Daoy (cell line): ENCODE measurements at regions not wholly inside any gene's neighbourhood (a gene's known extent, or its start where the extent isn't known, plus 50 kb on each side); places are given as distances from the start of the nearest gene placed in this dataset.
"Not testable (repeated sequence)": the region's sequence is repeated elsewhere in the genome, so short reads cannot be mapped to it uniquely, and the experiment has no call there.

Experiments
- DNase-seq: peaks from one replicate; pipeline ENCODE4 v3.0.0-alpha.2; 2015; ENCODE audit warnings: low read depth

DNA sequence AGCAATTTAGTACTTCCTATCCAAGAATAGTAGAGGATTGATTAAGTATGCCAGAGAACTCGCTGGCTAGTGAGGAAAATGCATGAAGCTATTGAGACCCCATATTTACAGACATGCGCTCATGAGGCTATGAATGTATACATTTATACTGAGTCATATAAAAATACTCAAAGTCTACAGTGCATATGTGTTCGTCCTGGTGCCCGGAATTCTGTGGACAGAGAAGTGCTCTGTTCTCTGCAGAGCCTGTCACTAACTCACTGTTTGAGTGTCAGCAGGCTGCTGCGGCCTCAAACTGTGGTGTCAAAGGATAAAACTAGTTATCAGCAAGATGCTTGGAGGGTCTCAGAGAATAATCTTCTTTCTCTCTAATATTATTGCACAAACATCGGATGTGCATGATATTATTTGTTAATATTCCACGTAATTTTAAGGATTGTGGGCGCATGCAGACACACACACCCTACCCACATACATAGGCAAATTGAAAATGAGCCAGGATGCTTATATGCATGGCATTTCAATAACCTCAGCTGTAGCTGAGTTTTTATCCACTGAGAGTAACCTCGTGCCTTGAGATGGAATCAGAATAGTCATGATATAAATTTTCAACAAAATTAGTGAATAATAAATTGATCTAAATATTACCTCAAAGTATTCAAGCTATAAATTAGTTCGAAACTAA, 50.0 kb upstream of the TSC22D2 start:
- no peak for DNase-seq

DNA sequence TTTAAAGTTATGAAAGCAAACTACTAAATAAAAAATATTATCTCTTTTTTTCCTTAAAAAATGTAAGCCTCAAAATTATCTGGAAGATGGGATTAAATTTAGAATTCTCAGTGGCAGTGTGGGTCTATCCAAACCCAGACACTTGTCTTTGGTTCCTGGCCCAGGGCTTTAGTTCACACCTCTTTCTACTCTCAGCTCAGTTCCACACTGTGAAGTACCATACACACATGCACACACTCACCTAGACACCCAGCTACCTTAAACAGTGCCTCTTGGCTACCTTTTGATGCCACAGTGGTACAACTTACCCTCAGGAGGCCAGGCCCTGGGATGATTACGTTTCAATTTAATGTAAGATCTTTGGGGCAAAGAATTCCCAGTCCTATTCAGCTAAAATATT, 51.0 kb upstream of the TSC22D2 start:
- no peak for DNase-seq

DNA sequence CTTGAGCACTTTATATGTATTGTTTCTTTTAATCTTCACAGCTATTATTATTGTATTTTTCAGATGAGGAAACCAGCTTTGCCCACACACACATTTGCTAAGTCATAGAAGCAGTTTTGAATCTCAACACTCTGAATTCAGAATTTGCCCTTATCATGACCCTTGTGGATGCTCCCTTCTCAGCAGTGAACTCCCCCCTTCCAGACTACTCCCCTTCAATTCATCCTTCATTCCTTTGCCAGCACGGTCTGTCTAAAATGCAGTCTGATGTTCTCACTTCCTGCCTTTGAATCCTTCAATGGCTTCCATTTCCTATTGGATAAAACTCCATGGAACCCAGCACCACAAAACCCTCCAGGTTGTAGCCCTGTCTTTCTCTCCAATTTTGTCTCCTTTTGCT, 52.5 kb upstream of the TSC22D2 start:
- DNase-seq, result no peak

DNA sequence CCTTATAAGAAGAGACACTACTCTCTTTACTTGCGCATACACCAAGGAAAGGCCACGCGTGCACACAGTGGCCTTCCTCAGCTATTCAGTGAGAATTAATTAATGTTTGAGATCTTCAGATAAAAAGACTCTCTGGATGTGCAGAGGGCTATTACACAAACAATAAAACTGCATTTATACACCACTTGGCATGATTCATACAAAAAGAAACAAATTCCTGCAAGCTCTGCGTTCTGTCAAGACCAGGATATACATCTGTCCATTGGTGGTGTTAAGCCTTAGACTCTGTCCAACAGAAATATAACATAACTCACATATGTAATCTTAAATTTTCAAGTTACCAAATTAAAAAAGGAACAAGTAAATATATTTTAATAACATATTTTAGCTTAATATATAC, 55.2 kb upstream of the TSC22D2 start:
- DNase-seq, result no peak

DNA sequence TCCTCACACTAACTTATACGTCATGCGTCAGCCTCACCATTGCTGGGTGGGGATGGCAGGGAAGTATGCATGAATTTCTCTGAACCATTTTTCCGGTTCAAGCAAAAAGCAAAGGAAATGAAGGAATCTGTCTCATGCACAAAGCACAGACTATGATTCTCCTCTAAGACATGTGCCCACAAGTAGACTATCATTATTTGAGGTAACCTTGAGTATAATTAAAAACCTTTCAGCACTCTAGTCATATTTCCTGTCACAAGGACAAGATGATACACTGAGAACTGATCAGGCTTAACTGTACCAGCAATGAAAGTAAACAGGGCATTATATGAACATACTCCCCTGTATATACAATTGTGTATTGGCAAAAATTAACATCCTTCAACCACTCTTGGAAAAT, 56.7 kb upstream of the TSC22D2 start:
- DNase-seq, result peak; percentile 23

DNA sequence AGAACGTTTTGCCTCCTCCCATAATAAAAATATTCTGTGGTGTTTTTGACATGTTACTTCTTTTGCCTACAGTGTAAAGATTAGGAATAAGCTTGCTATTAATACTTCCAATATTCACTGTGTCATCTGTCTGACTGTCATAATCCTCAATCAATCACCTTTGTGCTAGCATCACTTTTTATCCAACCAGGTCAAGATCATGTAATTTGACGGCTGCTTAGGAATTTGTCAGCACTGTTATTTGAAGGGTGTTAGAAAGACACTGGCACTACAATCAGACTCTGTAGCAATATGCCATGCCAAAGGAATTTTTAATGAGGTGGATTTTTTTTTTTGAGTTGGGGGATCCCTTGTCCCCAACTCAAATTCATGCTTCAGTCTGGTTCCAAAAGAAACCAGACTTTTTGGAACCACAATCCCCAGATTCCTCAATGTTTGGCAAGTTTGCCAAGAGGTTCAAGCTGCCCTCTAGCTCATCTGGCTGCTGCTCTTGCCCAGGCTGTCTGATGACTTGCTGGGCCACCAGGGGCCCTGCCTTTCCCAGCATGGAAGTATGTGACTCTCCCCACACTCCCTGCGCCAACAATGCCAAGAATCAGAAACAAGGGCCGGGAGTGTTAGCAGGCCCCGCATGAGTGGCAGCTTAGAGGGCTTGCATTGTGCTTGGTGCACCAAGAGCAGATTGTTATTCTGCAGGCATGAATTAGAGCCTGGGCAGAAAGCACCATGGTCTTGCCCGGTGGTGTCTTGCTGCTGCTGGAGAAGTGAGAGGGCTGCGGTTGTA, 58.6 kb upstream of the TSC22D2 start:
- DNase-seq, result peak; percentile 51

DNA sequence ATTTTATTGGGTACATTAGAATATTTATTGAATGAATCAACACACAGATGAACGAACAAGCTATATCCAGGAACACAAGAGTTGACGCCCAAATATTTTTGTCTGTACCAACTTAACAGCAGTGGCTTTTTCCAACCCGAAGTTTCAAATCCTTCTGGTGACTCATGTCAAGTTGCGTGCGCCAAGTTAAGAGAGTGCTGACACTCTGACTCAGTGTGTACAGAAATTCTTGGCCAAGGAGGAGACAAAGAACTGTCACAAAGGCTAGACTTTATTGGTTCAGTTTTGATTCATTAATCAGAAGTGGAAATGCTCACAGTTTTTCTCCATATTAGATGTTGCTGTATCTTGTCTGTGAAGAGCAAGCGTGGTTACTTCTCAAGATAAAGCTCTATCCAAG, 59.6 kb upstream of the TSC22D2 start:
- peak; percentile 84 for DNase-seq

DNA sequence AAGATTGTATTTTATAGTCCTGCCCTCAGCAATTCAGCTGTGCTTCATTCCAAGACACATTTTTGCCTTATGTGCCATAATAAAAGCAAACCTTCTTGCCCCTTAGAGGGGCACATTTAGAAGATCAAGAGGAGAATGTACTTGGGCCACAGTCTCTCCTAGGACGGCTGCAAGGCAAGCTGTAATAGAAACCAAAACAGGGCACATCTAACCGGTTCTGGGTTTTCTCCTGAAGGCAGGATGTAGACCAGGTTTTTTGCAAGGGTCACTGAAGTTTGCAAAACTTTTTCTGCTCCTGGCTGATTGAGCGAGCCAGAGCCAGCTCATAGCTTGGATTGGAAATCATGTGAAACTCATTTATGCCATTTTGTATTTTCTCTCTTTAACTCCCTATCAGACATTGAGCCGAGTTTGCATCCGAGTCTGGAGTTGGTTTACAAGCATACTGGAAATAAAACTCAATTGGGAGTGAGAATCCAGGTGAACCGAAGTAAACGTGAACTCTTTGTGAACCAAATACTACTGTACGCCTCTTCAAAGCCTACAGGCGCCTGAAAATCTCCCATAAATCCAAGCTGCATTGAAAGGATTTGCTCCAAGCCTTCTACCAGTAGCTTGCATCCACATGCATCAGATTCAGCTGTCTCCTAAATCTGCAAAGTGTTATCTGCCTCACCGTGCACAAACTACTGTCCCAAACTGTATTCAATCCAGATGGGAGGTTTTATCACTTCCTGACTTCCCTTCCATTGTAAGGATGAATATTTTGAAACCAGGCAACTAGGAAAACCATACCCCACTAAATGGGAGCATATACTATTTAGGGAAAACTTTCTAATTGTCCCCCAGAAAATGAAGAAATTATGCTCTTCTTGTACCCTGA, 60.9 kb upstream of the TSC22D2 start:
- DNase-seq, result peak; percentile 23

DNA sequence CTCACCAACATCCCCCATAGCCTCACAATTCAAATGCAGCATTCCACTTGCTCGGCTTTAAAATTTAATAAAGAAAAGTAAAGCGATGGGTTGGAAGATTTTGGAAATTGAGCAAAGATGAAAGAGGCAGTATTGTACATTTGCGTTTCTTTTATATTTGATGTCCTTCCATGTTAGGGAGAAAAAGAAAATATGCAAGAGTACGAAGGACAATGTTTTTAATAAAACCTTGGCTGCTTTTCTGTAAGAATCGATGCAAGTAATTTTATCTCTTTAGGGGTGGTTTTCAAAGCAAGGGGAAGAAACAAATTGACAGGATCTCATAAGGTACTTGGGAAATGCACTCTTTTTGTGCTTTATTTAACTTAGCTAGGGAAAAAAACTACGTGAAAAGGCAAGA, 61.8 kb upstream of the TSC22D2 start:
- no peak for DNase-seq

DNA sequence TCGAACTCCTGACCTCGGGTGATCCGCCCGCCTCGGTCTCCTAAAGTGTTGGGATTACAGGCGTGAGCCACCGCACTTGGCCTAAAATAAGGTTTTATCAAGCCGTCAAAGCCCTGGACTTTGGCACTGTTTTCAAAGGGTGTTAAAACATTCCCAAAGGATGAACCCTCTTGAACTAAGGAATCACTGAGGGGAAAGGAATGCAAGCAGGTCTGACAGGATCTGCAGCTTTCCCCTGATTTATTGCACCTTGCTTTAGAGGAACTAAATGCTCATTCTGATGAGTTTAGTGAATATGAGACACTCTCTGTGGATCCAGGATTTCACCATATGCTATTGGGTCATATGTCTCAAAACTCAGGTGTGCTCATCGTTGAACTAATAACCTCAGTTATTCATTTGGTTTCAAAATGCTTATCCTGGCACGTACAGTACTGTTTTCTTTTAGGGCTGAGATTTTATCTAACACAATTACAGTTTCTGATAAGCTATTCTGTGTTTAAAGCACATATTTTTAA, 63.0 kb upstream of the TSC22D2 start:
- peak; percentile 32 for DNase-seq

DNA sequence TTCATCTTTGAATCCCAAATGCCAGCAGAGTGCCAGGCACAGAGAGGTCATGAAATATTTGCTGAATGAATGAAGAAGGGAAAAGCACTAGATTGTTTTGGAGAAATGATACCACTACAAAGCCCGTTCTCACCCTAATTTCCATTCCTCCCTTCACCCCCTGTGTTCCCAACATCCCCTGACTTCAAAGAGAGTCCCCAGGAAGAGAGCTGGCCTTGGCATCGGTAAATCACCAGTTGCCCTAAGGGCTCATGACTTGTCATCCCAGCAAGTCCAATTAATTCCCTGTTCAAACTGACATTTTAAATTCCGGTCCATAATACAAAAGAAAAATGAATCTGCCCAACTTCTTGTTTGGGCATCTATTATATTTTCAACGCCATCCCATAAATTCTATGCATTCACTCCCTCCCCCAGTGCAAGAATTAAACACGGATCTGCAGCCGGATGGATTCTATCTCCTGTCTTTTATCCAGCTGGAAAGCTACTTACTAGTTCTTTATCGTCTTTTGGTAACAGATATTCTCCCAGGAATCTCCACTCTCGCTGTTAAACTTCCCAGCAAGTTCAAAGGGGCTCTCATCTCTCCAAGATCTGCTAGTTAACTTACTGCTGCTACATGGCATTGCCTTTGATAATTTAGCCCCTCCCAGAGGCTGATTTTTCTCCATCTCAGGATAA, 63.9 kb upstream of the TSC22D2 start:
- DNase-seq, result no peak

DNA sequence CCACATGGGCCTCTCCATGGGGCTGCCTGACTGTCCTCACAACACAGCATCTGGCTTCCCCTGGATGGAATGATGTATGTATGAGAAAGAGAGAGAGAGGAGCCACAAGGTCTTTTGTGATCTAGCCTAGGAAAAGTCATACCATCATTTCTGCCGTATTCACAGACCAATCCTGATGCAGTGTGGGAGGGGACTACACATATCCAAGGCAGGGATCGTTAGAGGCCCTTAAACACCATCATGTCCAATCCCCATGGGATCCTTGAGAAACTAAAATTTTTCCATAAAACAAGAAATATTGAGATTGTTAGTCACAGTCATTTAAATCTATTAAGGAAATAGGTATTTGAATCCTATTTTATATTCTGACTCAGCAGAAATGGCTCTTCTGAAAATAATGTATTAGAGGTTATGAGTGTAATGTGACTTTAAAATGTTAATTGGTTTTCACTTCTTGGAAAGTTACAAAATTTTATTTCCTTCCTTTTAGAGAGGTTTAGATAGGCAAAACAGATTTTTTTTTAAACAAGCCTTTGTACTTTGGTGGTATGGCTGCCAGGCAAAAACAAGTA, 65.1 kb upstream of the TSC22D2 start:
- DNase-seq, result no peak

DNA sequence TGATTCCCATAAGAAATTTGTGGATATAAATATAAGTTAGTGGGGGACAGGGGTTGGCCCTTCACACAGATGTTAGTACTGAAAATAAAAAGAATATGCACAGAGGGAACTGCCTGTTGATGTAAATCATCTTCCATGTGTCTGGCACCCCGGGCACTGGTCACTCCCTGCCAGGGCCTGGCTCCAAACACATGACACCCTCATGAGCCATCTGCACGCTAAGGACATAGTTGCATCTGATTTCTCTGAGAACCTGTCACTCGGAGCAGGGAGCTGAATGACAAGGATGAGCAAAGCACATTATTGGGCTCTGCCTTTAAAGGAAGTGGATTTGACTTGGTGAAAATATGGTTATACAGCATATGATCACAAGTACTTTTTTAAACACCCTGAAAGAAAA, 66.2 kb upstream of the TSC22D2 start:
- no peak for DNase-seq

DNA sequence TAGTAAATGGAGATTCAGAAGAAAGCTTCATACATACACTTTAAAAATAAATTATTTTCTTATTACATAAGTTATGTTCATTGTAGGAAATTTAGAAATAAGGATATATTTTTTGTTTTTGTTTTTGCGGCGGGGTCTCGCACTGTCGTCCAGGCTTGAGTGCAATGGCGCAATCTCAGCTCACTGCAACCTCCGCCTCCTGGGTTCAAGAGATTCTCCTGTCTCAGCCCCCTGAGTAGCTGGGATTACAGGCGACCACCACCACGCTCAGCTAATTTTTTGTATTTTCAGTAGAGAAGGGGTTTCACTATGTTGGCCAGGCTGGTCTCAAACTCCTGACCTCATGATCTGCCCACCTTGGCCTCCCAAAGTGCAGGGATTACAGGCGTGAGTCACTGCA, 71.7 kb upstream of the TSC22D2 start:
- not testable (repeated sequence) for DNase-seq

DNA sequence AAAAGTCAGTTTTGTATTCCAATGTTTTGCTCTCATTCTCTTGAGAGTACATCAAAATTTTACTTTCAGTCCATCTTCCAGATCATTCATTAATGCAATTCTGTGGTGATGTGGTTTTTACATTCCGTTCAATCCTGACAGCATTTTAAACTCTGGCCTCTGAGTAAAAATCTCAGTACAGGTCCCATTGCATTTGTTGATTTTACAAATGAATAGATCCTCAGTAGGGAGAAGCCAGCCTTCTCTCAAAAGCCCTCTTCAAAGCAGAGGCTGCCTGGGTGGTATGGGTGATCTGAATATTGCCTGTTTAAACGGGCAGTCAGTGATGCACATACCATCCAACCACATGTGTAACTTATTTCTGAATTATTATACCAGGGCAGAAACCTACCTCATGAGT, 72.5 kb upstream of the TSC22D2 start:
- DNase-seq, result no peak

DNA sequence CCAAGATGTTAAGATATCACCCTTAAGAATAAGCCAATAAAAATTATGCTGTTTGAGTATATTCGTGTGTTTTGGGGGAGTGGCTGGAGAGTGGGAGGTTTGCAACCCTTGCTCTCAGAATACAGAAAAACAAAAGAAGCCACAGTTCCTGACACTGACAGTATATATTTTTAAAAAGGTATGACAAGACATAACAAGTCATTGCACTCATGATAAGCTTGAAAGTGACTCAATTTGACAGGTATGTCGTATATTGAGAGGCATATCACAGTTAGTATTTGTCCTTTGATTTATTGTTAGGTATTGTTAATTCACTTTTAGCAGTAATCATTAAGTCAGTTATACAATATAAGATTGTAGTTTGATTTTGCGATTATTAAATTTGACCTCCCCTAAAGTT, 73.1 kb upstream of the TSC22D2 start:
- no peak for DNase-seq

DNA sequence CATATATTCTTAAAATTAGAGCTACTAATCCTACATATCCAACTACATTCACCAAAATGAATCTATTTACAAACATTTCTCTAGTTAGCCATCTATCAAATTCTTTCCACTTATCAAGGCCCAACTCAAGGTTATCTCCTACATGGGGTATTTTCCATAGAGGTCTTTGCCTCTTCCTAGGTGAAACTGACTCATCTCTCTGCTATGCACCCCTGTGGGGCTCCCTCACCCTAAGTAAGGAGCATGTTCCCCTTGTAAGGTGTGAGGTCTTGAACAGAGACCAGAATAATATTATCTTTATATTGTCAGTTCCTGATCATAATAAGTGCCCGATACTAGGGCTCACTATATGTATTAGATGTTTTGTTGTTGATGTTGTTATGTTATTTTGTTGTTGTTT, 74.6 kb upstream of the TSC22D2 start:
- DNase-seq, result no peak

DNA sequence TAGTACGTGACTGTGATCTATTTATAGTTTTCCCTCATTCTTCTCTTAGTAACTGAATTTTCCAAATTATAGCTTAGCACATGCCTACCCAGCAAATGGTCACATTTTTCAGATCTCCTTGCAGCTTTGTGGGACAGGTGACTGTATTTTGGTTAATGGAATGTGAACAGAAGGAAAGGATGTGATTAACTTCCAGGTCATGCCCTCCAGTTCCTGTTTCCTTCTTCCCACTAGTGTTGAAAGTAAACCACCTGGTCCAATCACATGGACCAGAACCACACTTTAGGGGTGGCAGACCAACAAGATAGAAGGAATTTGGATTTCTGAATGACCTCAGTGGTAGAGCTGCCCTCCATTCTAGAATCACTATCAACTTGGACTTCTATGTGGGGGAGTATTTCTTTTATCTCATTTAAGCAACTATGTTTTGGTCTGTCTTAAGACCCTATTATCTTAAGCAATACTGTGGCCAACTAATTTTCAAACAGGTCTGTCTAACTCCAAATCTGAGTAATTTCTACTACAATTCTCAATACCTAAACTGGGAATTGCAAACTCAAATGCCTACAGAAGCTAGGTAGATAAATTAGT, 76.0 kb upstream of the TSC22D2 start:
- DNase-seq, result no peak

DNA sequence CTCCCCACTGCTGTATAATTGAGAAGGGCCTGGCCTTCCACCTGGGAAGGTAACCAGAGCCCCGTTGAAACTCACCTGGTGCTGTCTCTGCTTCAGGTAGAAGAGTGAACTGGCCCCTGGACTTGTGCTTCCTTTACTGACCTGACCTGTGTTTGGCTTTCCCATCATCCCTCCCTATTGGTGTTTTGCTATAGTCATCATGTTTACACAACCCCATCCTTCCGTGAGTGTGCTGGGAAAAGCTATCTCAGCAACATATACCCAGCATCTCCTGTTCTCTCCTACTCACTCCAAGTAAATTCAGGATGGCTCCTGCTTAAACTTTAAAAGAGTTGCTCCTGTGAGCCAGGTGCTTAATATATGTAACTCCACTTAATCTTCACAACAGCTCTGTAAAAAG, 77.2 kb upstream of the TSC22D2 start:
- DNase-seq, result no peak

DNA sequence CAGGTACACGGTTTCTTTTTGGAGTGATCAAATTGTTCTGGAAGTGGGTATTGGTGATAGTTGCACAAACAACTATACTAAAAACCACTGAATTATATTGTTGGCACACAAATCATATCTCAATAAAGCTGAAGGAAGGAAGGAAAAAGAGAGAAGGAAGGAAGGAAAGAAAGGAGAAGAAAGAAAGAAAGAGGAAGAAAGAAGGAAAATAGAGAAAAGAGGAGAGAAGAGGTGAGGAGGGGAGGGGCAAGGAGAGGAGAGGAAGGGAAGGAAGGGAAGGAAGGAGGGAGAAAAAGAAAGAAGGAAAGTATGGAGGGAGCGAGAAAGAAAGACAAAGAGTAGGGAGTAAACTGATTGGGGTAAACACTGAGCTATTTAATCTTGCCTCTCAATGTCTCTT, 77.9 kb upstream of the TSC22D2 start:
- no peak for DNase-seq

DNA sequence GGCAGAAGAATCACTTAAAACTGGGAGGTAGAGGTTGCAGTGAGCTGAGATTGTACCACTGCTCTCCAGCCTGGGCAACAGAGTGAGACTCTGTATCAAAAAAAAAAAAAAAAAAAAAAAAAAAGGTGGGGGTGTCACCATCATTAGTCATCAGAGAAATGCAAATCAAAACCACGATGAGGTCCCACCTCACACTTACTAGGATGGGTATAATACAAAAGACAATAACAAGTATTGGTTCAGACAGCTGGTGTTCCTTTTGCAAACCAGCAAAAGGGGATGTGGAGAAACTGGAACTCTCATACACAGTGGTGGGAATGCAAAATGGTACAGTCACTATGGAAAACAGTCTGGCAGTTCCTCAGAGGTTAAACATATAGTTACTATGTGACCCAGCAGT, 78.7 kb upstream of the TSC22D2 start:
- no peak for DNase-seq
